Heart left ventricle (tissue), 13 donors: ENCODE measurements at regions not wholly inside any gene's neighbourhood (a gene's known extent, or its start where the extent isn't known, plus 50 kb on each side); places are given as distances from the start of the nearest gene placed in this dataset.

Experiments
- CTCF ChIP-seq, 12 donors: fragments of 200-600 bp; sonication (generic) in 4 of 12; IDR thresholded peaks; one replicate each; pipeline versions ENCODE4 v1.5.0 to v1.8.0; 2018 to 2022; ENCODE audit warnings: antibody characterized with exemption in 12 of 12, mild to moderate bottlenecking in 5 of 12
- POLR2A ChIP-seq, 2 donors: fragments of 450-650 bp; IDR thresholded peaks; one replicate each; pipeline ENCODE4 v1.6.1; 2017; ENCODE audit warnings: antibody characterized with exemption in 2 of 2, mild to moderate bottlenecking in 2 of 2, moderate library complexity in 2 of 2
- donor health status: ischemic (EF 13 %, LVEDD 7.1; RV severe dilation, severe dysfunction).
- donor health status: DM: no; HTN: yes; CAD: no.
- donor health status: DM: no; HTN: no; CAD: no.
- donor health status: ischemic (EF 25% LVEDD 6.9; RV normal size, moderate dysfunction).
- donor health status: ischemic (EF 25% LVEDD 5.7; RV mildly dilated, moderate dysfunction).
- donor health status: ischemic (EF 35%, LVEDD 5.7; RV mildly dilated, moderate dysfunction).
- donor health status: nonischemic (EF 11% LVEDD 7.7; RV severe dilation, severe dysfunction).
- donor health status: DM: yes; HTN: yes; CAD: no.
- donor health status: PGD.
- donor health status: ischemic (EF 29% LVEDD 5.4; RV normal size, mild dysfunction).
- donor health status: nonischemic (EF 23%, LVEDD 6.1; RV moderate dilation, normal function).

- TF ChIP-seq CTCF (IDR thresholded peaks at IDR 0.05) (no peak), POLR2A (IDR thresholded peaks at IDR 0.05) (no peak)
Observed at GRCh38 chr12:3987571-3987970, 114.4 kb upstream of the PARP11 start.
